ENCODE measurements at regions not wholly inside any gene's neighbourhood (a gene's known extent, or its start where the extent isn't known, plus 50 kb on each side); places are given as distances from the start of the nearest gene placed in this dataset.

DNA sequence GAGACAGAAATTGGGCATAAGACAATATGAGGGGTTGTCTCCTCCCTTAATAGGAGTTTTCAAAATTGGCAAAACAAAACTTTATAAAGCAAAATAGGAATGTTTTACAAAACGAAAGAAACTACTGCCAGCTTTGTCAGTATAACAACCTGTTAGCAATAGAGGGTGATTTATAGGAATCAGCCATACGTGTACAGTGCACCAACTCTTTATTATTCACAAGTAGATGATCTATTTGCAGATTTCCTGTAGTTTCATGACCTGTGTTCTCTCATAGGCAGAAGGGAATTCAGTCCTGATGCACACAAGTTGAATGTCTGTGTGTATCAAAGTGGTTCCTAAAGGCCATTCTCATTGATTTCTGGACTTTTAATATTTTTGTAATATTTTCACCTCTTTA lies 116.3 kb downstream of the MFAP3L start:
- TF ChIP-seq POLR2A (IDR thresholded peaks at IDR 0.05; ENCODE audit: low read length) (no peak), GATA1 (IDR thresholded peaks at IDR 0.05; ENCODE audit: low read depth, low read length) (no peak)

Measured in erythroblast (primary cell).